ENCODE measurements at regions not wholly inside any gene's neighbourhood (a gene's known extent, or its start where the extent isn't known, plus 50 kb on each side); places are given as distances from the start of the nearest gene placed in this dataset.

DNA sequence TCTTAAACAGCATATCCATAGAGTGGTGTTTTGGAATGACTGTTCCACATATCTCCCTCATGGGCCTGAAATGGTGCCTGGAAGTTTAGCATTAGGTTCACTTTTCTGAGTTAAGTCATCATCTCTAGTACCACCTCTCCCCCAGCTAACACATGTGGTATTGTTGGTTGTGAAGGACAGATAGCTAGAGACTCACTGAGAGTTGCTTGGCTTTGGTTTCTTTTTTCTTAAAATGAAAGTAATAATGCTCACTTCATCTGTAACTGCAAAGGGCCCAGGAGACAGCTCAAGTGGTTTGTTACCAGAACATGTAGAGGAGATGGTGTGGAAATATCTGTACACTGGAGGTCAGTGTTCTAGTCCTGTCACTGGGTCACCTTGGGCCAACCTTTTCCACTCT, 90.9 kb downstream of the EFNB1 start:
- Histone ChIP-seq H3K4me3 (ENCODE audit: low read depth in 1 of 3, low read length in 3 of 3) (no peak overlapping the region), H3K27ac (ENCODE audit: low read depth in 1 of 2, low read length in 2 of 2) (no peak overlapping the region), H3K9ac (ENCODE audit: low read depth in 1 of 2, low read length in 2 of 2) (no peak overlapping the region), H3K4me1 (ENCODE audit: control insufficient read depth in 4 of 4, insufficient read depth in 4 of 4, low read length in 3 of 4) (no peaks in the 10 kb centered on the region), H3K36me3 (ENCODE audit: control insufficient read depth in 4 of 4, insufficient read depth in 3 of 4, low read depth in 1 of 4, low read length in 3 of 4) (no peaks in the 10 kb centered on the region), H3K27me3 (ENCODE audit: control insufficient read depth in 4 of 4, insufficient read depth in 4 of 4, low read length in 3 of 4) (no peaks in the 10 kb centered on the region), H3K9me3 (ENCODE audit: control insufficient read depth in 4 of 4, low read length in 3 of 4) (no peaks in the 10 kb centered on the region)
- TF ChIP-seq GABPA (IDR thresholded peaks at IDR 0.05 in 1 of 2, conservative IDR thresholded peaks at IDR 0.05 in 1 of 2) (no peak), FOXA2 (IDR thresholded peaks at IDR 0.05) (no peak), RAD21 (IDR thresholded peaks at IDR 0.05) (no peak), TAF1 (conservative IDR thresholded peaks at IDR 0.05) (no peak), NR2F2 (IDR thresholded peaks at IDR 0.05) (no peak), HNF4A (conservative IDR thresholded peaks at IDR 0.05) (no peak), EGR1 (IDR thresholded peaks at IDR 0.05; ENCODE audit: low read depth in 2 of 2) (no peak), SP1 (IDR thresholded peaks at IDR 0.05) (no peak), YY1 (IDR thresholded peaks at IDR 0.05) (no peak), FOXA1 (IDR thresholded peaks at IDR 0.05) (no peak), JUND (IDR thresholded peaks at IDR 0.05) (no peak), HNF4G (IDR thresholded peaks at IDR 0.05) (no peak), RXRA (IDR thresholded peaks at IDR 0.05) (no peak)
- TF ChIP-seq, protein P1, sequence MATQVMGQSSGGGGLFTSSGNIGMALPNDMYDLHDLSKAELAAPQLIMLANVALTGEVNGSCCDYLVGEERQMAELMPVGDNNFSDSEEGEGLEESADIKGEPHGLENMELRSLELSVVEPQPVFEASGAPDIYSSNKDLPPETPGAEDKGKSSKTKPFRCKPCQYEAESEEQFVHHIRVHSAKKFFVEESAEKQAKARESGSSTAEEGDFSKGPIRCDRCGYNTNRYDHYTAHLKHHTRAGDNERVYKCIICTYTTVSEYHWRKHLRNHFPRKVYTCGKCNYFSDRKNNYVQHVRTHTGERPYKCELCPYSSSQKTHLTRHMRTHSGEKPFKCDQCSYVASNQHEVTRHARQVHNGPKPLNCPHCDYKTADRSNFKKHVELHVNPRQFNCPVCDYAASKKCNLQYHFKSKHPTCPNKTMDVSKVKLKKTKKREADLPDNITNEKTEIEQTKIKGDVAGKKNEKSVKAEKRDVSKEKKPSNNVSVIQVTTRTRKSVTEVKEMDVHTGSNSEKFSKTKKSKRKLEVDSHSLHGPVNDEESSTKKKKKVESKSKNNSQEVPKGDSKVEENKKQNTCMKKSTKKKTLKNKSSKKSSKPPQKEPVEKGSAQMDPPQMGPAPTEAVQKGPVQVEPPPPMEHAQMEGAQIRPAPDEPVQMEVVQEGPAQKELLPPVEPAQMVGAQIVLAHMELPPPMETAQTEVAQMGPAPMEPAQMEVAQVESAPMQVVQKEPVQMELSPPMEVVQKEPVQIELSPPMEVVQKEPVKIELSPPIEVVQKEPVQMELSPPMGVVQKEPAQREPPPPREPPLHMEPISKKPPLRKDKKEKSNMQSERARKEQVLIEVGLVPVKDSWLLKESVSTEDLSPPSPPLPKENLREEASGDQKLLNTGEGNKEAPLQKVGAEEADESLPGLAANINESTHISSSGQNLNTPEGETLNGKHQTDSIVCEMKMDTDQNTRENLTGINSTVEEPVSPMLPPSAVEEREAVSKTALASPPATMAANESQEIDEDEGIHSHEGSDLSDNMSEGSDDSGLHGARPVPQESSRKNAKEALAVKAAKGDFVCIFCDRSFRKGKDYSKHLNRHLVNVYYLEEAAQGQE (IDR thresholded peaks at IDR 0.05): no peak
- TF ChIP-seq, protein P2, sequence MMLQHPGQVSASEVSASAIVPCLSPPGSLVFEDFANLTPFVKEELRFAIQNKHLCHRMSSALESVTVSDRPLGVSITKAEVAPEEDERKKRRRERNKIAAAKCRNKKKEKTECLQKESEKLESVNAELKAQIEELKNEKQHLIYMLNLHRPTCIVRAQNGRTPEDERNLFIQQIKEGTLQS (IDR thresholded peaks at IDR 0.05): no peak
- TF ChIP-seq, protein P3, sequence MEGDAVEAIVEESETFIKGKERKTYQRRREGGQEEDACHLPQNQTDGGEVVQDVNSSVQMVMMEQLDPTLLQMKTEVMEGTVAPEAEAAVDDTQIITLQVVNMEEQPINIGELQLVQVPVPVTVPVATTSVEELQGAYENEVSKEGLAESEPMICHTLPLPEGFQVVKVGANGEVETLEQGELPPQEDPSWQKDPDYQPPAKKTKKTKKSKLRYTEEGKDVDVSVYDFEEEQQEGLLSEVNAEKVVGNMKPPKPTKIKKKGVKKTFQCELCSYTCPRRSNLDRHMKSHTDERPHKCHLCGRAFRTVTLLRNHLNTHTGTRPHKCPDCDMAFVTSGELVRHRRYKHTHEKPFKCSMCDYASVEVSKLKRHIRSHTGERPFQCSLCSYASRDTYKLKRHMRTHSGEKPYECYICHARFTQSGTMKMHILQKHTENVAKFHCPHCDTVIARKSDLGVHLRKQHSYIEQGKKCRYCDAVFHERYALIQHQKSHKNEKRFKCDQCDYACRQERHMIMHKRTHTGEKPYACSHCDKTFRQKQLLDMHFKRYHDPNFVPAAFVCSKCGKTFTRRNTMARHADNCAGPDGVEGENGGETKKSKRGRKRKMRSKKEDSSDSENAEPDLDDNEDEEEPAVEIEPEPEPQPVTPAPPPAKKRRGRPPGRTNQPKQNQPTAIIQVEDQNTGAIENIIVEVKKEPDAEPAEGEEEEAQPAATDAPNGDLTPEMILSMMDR (IDR thresholded peaks at IDR 0.05; ENCODE audit: low read depth, low read length, missing input control): no peak
- TF ChIP-seq, protein P4, sequence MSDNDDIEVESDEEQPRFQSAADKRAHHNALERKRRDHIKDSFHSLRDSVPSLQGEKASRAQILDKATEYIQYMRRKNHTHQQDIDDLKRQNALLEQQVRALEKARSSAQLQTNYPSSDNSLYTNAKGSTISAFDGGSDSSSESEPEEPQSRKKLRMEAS (IDR thresholded peaks at IDR 0.05): no peak
- TF ChIP-seq, protein P5, sequence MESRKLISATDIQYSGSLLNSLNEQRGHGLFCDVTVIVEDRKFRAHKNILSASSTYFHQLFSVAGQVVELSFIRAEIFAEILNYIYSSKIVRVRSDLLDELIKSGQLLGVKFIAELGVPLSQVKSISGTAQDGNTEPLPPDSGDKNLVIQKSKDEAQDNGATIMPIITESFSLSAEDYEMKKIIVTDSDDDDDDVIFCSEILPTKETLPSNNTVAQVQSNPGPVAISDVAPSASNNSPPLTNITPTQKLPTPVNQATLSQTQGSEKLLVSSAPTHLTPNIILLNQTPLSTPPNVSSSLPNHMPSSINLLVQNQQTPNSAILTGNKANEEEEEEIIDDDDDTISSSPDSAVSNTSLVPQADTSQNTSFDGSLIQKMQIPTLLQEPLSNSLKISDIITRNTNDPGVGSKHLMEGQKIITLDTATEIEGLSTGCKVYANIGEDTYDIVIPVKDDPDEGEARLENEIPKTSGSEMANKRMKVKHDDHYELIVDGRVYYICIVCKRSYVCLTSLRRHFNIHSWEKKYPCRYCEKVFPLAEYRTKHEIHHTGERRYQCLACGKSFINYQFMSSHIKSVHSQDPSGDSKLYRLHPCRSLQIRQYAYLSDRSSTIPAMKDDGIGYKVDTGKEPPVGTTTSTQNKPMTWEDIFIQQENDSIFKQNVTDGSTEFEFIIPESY (IDR thresholded peaks at IDR 0.05): no peak
- DNase-seq (ENCODE audit: low spot score): no peak

Measured in liver (tissue), 7 donors.